GM18502 (cell line): ENCODE measurements at regions not wholly inside any gene's neighbourhood (a gene's known extent, or its start where the extent isn't known, plus 50 kb on each side); places are given as distances from the start of the nearest gene placed in this dataset.

Experiments
- ATAC-seq: cut with Tn5 transposase; IDR thresholded peaks from one replicate; pipeline ENCODE4 v1.9.1; 2021; ENCODE audit warnings: mild to moderate bottlenecking; ENCODE audit not compliant: unreplicated experiment, poor library complexity

GRCh38 chr15:31544361-31544760 is 217.7 kb downstream of the KLF13 start:
- no peak for ATAC-seq

- no peak for ATAC-seq
These were observed 218.6 kb downstream of the KLF13 start for GRCh38 chr15:31545257-31545656.

- no peak for ATAC-seq
These were observed 223.8 kb downstream of the KLF13 start for GRCh38 chr15:31550211-31550977.

GRCh38 chr15:31551323-31551722 is 224.7 kb downstream of the KLF13 start:
- no peak for ATAC-seq

- no peak for ATAC-seq
These were observed 226.0 kb downstream of the KLF13 start for GRCh38 chr15:31552482-31553099.

GRCh38 chr15:31554261-31554660 is 227.6 kb downstream of the KLF13 start:
- no peak for ATAC-seq

- ATAC-seq, result no peak
These were observed 228.4 kb downstream of the KLF13 start for GRCh38 chr15:31555022-31555421.

GRCh38 chr15:31556494-31557150 is 230.0 kb downstream of the KLF13 start:
- no peak for ATAC-seq

GRCh38 chr15:31557899-31558298 is 231.3 kb downstream of the KLF13 start:
- no peak for ATAC-seq

GRCh38 chr15:31558840-31559239 is 232.2 kb downstream of the KLF13 start:
- ATAC-seq, result no peak

GRCh38 chr15:31559786-31560185 is 233.2 kb downstream of the KLF13 start:
- no peak for ATAC-seq

GRCh38 chr15:31560643-31561042 is 234.0 kb downstream of the KLF13 start:
- no peak for ATAC-seq

GRCh38 chr15:31561156-31561555 is 234.5 kb downstream of the KLF13 start:
- no peak for ATAC-seq

- no peak for ATAC-seq
These were observed 236.4 kb downstream of the KLF13 start for GRCh38 chr15:31563001-31563400.

GRCh38 chr15:31563421-31563820 is 236.8 kb downstream of the KLF13 start:
- no peak for ATAC-seq

GRCh38 chr15:31567861-31568260 is 241.2 kb downstream of the KLF13 start:
- no peak for ATAC-seq

- ATAC-seq, result no peak
These were observed 243.2 kb downstream of the KLF13 start for GRCh38 chr15:31569836-31570235.

GRCh38 chr15:31570591-31570990 is 244.0 kb downstream of the KLF13 start:
- ATAC-seq, result no peak

- ATAC-seq, result no peak
These were observed 245.0 kb downstream of the KLF13 start for GRCh38 chr15:31571676-31572075.

- ATAC-seq, result no peak
These were observed 247.1 kb downstream of the KLF13 start for GRCh38 chr15:31573759-31574158.

- ATAC-seq, result no peak
These were observed 248.1 kb downstream of the KLF13 start for GRCh38 chr15:31574766-31575165.
